Endodermal cell (in vitro differentiated cells): ENCODE measurements at regions not wholly inside any gene's neighbourhood (a gene's known extent, or its start where the extent isn't known, plus 50 kb on each side); places are given as distances from the start of the nearest gene placed in this dataset.

ENCODE experiments used
- DNase-seq: peaks from one replicate; pipeline ENCODE4 v3.0.0-alpha.2; 2017
- H3K27ac ChIP-seq: 2 replicates; pipeline ENCODE4 v1.5.1; 2013; ENCODE audit warnings: mild to moderate bottlenecking, low read depth, low read length, moderate library complexity
- H3K27me3 ChIP-seq: 2 replicates; pipeline ENCODE4 v1.6.1; 2013; ENCODE audit warnings: mild to moderate bottlenecking, low read length, moderate library complexity; ENCODE audit not compliant: insufficient read depth, control insufficient read depth, poor library complexity, severe bottlenecking
- H3K36me3 ChIP-seq: 2 replicates; pipeline ENCODE4 v1.7.0; 2013; ENCODE audit warnings: mild to moderate bottlenecking, low read length, moderate library complexity; ENCODE audit not compliant: control insufficient read depth, insufficient read depth
- H3K4me1 ChIP-seq: one replicate; pipeline ENCODE4 v1.7.0; 2013; ENCODE audit warnings: low read length; ENCODE audit not compliant: control insufficient read depth, insufficient read depth
- H3K4me3 ChIP-seq: 2 replicates; pipeline ENCODE4 v1.5.1; 2013; ENCODE audit warnings: mild to moderate bottlenecking, low read length, moderate library complexity
- H3K9ac ChIP-seq: 2 replicates; pipeline ENCODE4 v1.6.1; 2013; ENCODE audit warnings: mild to moderate bottlenecking, low read length, moderate library complexity; ENCODE audit not compliant: poor library complexity, severe bottlenecking; ENCODE audit errors: extremely low read depth
- H3K9me3 ChIP-seq: 2 replicates; pipeline ENCODE4 v1.6.1; 2013; ENCODE audit warnings: mild to moderate bottlenecking, low read length, moderate library complexity; ENCODE audit not compliant: control insufficient read depth
- H3K27ac Mint-ChIP-seq: 2 replicates; pipeline ENCODE4 v1.8.0; 2020; ENCODE audit warnings: mixed read lengths
- H3K27me3 Mint-ChIP-seq: 2 replicates; pipeline ENCODE4 v1.8.0; 2021; ENCODE audit warnings: mild to moderate bottlenecking, mixed read lengths; ENCODE audit not compliant: insufficient read depth
- H3K36me3 Mint-ChIP-seq: 2 replicates; pipeline ENCODE4 v1.8.0; 2020; ENCODE audit warnings: low read depth, mixed read lengths
- H3K4me1 Mint-ChIP-seq: 2 replicates; pipeline ENCODE4 v1.8.0; 2020; ENCODE audit warnings: mixed read lengths
- H3K4me3 Mint-ChIP-seq: 2 replicates; pipeline ENCODE4 v1.8.0; 2020; ENCODE audit warnings: mild to moderate bottlenecking, moderate library complexity, mixed read lengths
- H3K9me3 Mint-ChIP-seq: 2 replicates; pipeline ENCODE4 v1.8.0; 2020; ENCODE audit warnings: mild to moderate bottlenecking, mixed read lengths
- WGBS, 2 experiments: methylation state at CpG; one replicate each; pipeline versions ENCODE4 v1.1.5 to v1.1.7; 2013; ENCODE audit warnings: missing lambda C conversion rate in 2 of 2, mixed read lengths in 1 of 2; ENCODE audit not compliant: insufficient coverage in 1 of 2, insufficient read length in 1 of 2; 5-methylcytosine and 5-hydroxymethylcytosine counted together
- TF ChIP-seq, protein P1 (sequence below): fragments of 200-600 bp; sonication (generic); conservative IDR thresholded peaks from 2 replicates; pipeline ENCODE4 v1.5.0; 2021; ENCODE audit warnings: antibody characterized with exemption, mild to moderate bottlenecking

DNA sequence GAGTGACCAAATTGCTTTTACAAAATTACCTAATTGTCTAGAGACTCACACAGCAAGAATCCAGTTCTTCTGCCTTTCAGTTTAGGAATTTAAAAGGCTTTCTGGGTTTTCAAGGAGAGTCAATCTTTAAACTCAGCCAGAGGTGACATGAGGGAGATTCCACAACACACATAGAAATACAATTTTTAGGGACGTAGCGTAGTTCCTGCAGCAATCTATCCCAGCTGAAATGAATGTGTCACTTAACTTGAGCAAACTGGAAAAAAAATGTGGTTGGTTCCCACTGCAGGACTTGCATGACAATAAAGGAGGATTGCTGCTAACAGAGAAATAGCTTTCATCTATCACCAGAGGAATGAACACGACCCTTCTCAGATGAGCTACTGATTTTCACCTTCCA, 269.7 kb downstream of the OTOL1 start:
- no peaks in the 10 kb centered on the region for H3K27me3 Mint-ChIP-seq
- H3K9me3 Mint-ChIP-seq, result no peaks in the 10 kb centered on the region
- no peak overlapping the region for H3K27ac Mint-ChIP-seq
- TF ChIP-seq, protein P1, sequence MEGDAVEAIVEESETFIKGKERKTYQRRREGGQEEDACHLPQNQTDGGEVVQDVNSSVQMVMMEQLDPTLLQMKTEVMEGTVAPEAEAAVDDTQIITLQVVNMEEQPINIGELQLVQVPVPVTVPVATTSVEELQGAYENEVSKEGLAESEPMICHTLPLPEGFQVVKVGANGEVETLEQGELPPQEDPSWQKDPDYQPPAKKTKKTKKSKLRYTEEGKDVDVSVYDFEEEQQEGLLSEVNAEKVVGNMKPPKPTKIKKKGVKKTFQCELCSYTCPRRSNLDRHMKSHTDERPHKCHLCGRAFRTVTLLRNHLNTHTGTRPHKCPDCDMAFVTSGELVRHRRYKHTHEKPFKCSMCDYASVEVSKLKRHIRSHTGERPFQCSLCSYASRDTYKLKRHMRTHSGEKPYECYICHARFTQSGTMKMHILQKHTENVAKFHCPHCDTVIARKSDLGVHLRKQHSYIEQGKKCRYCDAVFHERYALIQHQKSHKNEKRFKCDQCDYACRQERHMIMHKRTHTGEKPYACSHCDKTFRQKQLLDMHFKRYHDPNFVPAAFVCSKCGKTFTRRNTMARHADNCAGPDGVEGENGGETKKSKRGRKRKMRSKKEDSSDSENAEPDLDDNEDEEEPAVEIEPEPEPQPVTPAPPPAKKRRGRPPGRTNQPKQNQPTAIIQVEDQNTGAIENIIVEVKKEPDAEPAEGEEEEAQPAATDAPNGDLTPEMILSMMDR, result no peak
- H3K36me3 ChIP-seq, result no peaks in the 10 kb centered on the region
- H3K27ac ChIP-seq, result no peak overlapping the region
- H3K4me1 ChIP-seq, result no peaks in the 10 kb centered on the region
- no peak for DNase-seq
- H3K9me3 ChIP-seq, result no peaks in the 10 kb centered on the region
- 80 to 83% methylated on average over 3 of the region's 3 CpGs for WGBS, 2 experiments
- H3K4me3 ChIP-seq, result no peak overlapping the region
- H3K9ac ChIP-seq, result no peak overlapping the region
- peaks cover 4% of the 10 kb centered on the region for H3K4me1 Mint-ChIP-seq
- no peaks in the 10 kb centered on the region for H3K36me3 Mint-ChIP-seq
- no peaks in the 10 kb centered on the region for H3K27me3 ChIP-seq
- no peak overlapping the region for H3K4me3 Mint-ChIP-seq

DNA sequence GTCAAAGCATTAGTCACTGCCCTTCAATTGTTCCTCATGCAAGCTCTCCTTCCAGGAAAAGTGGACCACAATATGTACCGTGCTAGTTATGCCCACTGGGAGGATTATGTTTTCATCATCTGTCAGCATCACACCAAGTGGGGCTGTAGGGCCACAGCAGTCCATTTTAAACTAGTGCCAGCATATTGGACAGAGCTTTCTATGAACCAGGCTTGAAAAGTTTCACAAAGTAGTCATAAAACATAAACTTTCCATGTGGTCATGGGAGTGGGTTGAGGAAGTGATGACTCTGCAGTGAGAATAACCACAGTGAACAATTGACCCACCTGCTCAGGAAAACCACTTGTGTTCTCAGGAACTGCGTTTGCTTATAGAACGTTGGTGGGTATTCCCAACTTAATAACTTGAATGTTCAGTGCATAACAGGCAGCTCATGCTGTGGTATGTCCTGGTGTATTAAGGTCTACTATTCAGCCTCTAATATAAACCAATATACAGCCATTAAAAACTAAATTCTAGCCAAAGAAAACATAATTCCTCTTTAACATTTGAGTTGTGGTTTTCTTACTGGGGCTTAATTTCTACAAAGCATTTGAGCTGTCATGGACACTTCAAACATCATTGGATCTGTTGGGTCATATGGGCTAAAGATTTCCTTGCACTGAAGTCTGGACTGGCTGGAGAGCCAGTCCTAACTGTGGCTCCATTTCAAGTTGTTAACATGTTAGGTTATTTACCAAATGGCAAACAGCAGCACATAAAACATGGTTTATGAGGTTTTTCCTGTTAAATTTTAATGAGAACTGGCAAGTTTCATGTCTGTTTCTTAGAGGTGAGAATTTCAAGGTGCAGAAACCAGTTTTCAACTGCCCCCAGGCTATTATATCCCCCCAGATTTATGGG, 274.1 kb downstream of the OTOL1 start:
- Mint-ChIP-seq H3K27ac (no peak overlapping the region), H3K27me3 (no peaks in the 10 kb centered on the region), H3K36me3 (no peaks in the 10 kb centered on the region), H3K4me1 (peaks cover 4% of the 10 kb centered on the region), H3K4me3 (no peak overlapping the region), H3K9me3 (no peaks in the 10 kb centered on the region)
- H3K4me3 ChIP-seq, result no peak overlapping the region
- no peak for DNase-seq
- WGBS, 2 experiments, result 87% methylated on average over 3 of the region's 3 CpGs; no CpG with 5 or more reads in 1 of the 2 experiments
- no peaks in the 10 kb centered on the region for H3K27me3 ChIP-seq
- TF ChIP-seq, protein P1, result no peak
- no peaks in the 10 kb centered on the region for H3K9me3 ChIP-seq
- no peak overlapping the region for H3K27ac ChIP-seq
- H3K9ac ChIP-seq, result no peak overlapping the region
- no peaks in the 10 kb centered on the region for H3K36me3 ChIP-seq
- no peaks in the 10 kb centered on the region for H3K4me1 ChIP-seq

DNA sequence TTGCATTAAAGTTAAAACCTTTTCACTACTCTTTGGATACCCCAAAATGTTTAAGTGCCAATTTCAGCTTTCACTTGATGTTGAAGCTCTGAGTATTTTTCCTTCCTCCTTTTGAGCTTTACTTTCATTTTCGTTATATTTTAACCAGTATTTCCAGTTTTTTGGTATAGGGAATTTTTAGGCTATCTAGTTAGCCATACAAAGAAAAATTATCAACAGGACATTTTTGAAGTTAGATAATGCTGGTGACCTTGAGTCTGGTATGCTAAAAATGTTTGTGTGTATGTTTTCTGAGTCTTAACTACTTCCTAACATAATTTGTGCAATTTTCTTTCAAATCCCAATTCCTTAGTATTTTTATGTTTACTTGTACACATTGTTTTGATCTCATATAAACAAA, 284.8 kb downstream of the OTOL1 start:
- TF ChIP-seq, protein P1, result no peak
- Mint-ChIP-seq H3K4me3 (no peak overlapping the region), H3K36me3 (peaks cover 2% of the 10 kb centered on the region), H3K27me3 (no peaks in the 10 kb centered on the region), H3K9me3 (peaks cover 22% of the 10 kb centered on the region), H3K4me1 (peaks cover 2% of the 10 kb centered on the region), H3K27ac (no peak overlapping the region)
- no peaks in the 10 kb centered on the region for H3K27me3 ChIP-seq
- no peak overlapping the region for H3K4me3 ChIP-seq
- peaks cover 26% of the 10 kb centered on the region for H3K9me3 ChIP-seq
- WGBS, 2 experiments, result no CpG with 5 or more reads among the region's 1 CpG
- DNase-seq, result no peak
- H3K4me1 ChIP-seq, result no peaks in the 10 kb centered on the region
- no peak overlapping the region for H3K27ac ChIP-seq
- H3K36me3 ChIP-seq, result no peaks in the 10 kb centered on the region
- no peak overlapping the region for H3K9ac ChIP-seq
